ENCODE measurements at regions not wholly inside any gene's neighbourhood (a gene's known extent, or its start where the extent isn't known, plus 50 kb on each side); places are given as distances from the start of the nearest gene placed in this dataset.

DNA sequence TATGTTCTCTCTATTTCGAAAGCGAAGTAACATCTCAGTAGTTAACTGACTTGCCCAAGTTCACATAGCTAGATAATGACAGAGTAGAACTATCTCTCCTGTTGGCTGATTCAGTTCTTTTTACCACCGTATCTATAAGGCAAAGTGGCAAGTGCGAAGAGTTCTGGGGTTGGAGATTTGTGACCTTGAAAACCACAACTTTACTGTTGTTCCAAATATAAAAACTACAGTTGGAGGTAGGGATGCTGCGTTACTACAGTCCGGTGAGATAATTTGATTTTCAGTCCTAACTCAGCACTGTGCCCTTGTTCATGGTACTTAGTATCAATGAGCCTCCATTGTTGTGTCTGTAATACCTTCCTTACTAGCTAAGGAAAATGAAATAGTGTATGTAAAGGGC lies 71.2 kb upstream of the GOLGA8B start:
- no peak for TF ChIP-seq SNAI2 (CRISPR knock-in tag; IDR thresholded peaks at IDR 0.05)
- no peak for TF ChIP-seq ZFP3 (CRISPR knock-in tag; IDR thresholded peaks at IDR 0.05)
- TF ChIP-seq ARNTL (CRISPR knock-in tag; IDR thresholded peaks at IDR 0.05; ENCODE audit: borderline replicate concordance, low read depth) = no peak
- no peak for TF ChIP-seq RARB (CRISPR knock-in tag; IDR thresholded peaks at IDR 0.05)
- TF ChIP-seq ZFP30 (CRISPR knock-in tag; IDR thresholded peaks at IDR 0.05) = no peak
- TF ChIP-seq, protein P1, sequence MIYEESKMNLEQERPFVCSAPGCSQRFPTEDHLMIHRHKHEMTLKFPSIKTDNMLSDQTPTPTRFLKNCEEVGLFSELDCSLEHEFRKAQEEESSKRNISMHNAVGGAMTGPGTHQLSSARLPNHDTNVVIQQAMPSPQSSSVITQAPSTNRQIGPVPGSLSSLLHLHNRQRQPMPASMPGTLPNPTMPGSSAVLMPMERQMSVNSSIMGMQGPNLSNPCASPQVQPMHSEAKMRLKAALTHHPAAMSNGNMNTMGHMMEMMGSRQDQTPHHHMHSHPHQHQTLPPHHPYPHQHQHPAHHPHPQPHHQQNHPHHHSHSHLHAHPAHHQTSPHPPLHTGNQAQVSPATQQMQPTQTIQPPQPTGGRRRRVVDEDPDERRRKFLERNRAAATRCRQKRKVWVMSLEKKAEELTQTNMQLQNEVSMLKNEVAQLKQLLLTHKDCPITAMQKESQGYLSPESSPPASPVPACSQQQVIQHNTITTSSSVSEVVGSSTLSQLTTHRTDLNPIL (CRISPR knock-in tag; IDR thresholded peaks at IDR 0.05; ENCODE audit: low read depth) = no peak
- TF ChIP-seq, protein P2, sequence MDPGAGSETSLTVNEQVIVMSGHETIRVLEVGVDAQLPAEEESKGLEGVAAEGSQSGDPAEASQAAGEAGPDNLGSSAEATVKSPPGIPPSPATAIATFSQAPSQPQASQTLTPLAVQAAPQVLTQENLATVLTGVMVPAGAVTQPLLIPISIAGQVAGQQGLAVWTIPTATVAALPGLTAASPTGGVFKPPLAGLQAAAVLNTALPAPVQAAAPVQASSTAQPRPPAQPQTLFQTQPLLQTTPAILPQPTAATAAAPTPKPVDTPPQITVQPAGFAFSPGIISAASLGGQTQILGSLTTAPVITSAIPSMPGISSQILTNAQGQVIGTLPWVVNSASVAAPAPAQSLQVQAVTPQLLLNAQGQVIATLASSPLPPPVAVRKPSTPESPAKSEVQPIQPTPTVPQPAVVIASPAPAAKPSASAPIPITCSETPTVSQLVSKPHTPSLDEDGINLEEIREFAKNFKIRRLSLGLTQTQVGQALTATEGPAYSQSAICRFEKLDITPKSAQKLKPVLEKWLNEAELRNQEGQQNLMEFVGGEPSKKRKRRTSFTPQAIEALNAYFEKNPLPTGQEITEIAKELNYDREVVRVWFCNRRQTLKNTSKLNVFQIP (CRISPR knock-in tag; IDR thresholded peaks at IDR 0.05; ENCODE audit: borderline replicate concordance, low read depth) = no peak
- TF ChIP-seq ZNF565 (CRISPR knock-in tag; conservative IDR thresholded peaks at IDR 0.05; ENCODE audit: low read depth) = no peak
- no peak for TF ChIP-seq PPARA (CRISPR knock-in tag; IDR thresholded peaks at IDR 0.05; ENCODE audit: borderline replicate concordance)

Measured in SK-N-SH treated with all-trans-retinoic acid at 6 μM for 48 hours (cell line).